Endothelial cell (in vitro differentiated cells): ENCODE measurements at regions not wholly inside any gene's neighbourhood (a gene's known extent, or its start where the extent isn't known, plus 50 kb on each side); places are given as distances from the start of the nearest gene placed in this dataset.

ENCODE experiments used
- DNase-seq: peaks from one replicate; pipeline ENCODE4 v3.0.0; 2021; ENCODE audit warnings: low spot score
- H3K27ac Mint-ChIP-seq: one replicate; pipeline ENCODE4 v1.8.0; 2021; ENCODE audit warnings: mixed read lengths, inconsistent platforms; ENCODE audit not compliant: unreplicated experiment
- H3K27me3 Mint-ChIP-seq: one replicate; pipeline ENCODE4 v1.8.0; 2021; ENCODE audit warnings: mild to moderate bottlenecking, moderate library complexity, mixed read lengths, inconsistent platforms; ENCODE audit not compliant: unreplicated experiment
- H3K36me3 Mint-ChIP-seq: one replicate; pipeline ENCODE4 v1.8.0; 2021; ENCODE audit warnings: mild to moderate bottlenecking, low read depth, mixed read lengths, inconsistent platforms; ENCODE audit not compliant: unreplicated experiment
- H3K4me1 Mint-ChIP-seq: one replicate; pipeline ENCODE4 v1.8.0; 2021; ENCODE audit warnings: mild to moderate bottlenecking, mixed read lengths, inconsistent platforms; ENCODE audit not compliant: unreplicated experiment
- H3K4me3 Mint-ChIP-seq: one replicate; pipeline ENCODE4 v1.8.0; 2021; ENCODE audit warnings: mild to moderate bottlenecking, mixed read lengths, inconsistent platforms; ENCODE audit not compliant: unreplicated experiment
- H3K9me3 Mint-ChIP-seq: one replicate; pipeline ENCODE4 v1.8.0; 2021; ENCODE audit warnings: mixed read lengths, inconsistent platforms; ENCODE audit not compliant: unreplicated experiment
- TF ChIP-seq, protein P1 (sequence below): fragments of 200-600 bp; sonication (generic); IDR thresholded peaks from one replicate; pipeline ENCODE4 v1.5.0; 2021; ENCODE audit warnings: antibody characterized with exemption; ENCODE audit not compliant: unreplicated experiment

DNA sequence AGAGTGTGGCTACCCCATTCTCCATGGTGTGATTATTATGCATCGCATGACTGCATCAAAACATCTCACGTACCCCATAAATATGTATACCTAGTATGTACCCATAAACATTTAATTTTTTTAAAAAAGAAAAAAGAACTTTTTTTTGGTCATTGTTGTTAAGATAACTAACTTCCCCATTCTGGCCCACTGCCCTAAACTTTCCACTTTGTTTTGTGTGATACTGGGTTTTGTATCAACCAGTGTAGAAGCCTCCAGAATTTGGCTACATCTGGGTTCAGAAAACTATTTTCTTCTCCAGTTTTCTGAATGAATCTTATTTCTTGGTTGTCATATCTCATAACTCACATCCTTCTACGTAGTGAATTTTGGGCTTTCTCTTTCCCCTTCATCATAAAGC is 62.3 kb upstream of the NABP1 start:
- Mint-ChIP-seq H3K36me3 (no peaks in the 10 kb centered on the region), H3K27ac (no peak overlapping the region), H3K4me1 (no peaks in the 10 kb centered on the region), H3K27me3 (no peaks in the 10 kb centered on the region), H3K4me3 (no peak overlapping the region), H3K9me3 (no peaks in the 10 kb centered on the region)
- TF ChIP-seq, protein P1, sequence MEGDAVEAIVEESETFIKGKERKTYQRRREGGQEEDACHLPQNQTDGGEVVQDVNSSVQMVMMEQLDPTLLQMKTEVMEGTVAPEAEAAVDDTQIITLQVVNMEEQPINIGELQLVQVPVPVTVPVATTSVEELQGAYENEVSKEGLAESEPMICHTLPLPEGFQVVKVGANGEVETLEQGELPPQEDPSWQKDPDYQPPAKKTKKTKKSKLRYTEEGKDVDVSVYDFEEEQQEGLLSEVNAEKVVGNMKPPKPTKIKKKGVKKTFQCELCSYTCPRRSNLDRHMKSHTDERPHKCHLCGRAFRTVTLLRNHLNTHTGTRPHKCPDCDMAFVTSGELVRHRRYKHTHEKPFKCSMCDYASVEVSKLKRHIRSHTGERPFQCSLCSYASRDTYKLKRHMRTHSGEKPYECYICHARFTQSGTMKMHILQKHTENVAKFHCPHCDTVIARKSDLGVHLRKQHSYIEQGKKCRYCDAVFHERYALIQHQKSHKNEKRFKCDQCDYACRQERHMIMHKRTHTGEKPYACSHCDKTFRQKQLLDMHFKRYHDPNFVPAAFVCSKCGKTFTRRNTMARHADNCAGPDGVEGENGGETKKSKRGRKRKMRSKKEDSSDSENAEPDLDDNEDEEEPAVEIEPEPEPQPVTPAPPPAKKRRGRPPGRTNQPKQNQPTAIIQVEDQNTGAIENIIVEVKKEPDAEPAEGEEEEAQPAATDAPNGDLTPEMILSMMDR, result no peak
- no peak for DNase-seq

DNA sequence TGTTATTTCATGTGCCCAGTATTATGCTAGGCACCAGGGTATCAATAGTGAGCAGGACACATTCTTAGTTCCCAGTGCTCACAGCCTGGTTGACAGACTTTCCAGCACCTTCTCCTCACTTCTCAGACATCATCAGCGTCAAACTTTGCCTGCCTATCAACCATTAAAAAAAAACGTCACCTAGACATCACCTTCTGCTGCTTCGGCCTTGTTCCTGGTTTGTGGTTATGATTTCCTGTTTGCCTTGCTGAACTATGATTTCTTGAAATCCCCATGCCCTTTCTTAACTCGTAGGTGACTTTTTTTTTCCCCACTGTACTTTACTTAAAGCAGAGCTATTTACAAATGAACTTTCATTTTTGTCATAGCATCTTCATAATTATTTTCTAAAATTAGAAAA is 60.4 kb upstream of the NABP1 start:
- TF ChIP-seq, protein P1, result no peak
- Mint-ChIP-seq H3K27me3 (no peaks in the 10 kb centered on the region), H3K4me3 (no peak overlapping the region), H3K27ac (no peak overlapping the region), H3K4me1 (no peaks in the 10 kb centered on the region), H3K9me3 (no peaks in the 10 kb centered on the region), H3K36me3 (no peaks in the 10 kb centered on the region)
- no peak for DNase-seq

DNA sequence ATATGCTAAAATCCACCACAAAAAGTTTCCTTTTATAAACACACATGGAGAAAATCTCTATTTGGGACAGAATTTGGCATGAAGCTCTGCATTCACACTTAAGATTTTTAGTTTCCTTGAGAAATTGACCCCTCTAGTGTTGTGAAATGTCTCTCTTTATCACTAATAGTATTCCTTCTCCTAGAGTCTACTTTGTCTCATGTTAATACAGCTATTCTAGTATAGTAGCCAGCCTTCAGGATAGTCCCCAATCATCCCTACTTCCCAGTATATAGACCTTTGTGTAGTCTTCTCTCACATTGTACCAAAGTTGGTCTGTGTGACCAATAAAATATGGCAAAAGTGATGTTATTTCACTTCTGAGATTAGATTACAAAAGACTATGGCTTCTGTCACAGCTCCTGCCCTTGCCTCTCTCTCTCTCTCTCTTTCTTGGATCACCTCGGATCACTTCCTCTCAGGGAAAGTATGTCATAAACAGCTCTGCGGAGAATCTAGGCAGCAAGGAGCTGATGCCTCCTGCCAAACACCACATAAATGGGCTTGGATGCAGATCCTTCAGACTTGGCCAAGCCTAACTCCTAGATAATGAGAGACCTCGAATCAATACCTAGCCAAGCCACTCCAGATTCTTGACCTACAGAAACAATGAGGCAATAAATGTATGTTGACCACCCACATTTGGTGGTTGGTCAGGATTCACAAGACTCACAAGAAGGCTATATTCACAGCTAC is 59.7 kb upstream of the NABP1 start:
- no peak overlapping the region for H3K27ac Mint-ChIP-seq
- H3K9me3 Mint-ChIP-seq, result no peaks in the 10 kb centered on the region
- H3K4me1 Mint-ChIP-seq, result no peaks in the 10 kb centered on the region
- H3K27me3 Mint-ChIP-seq, result no peaks in the 10 kb centered on the region
- no peak for DNase-seq
- no peak overlapping the region for H3K4me3 Mint-ChIP-seq
- TF ChIP-seq, protein P1, result no peak
- H3K36me3 Mint-ChIP-seq, result no peaks in the 10 kb centered on the region

DNA sequence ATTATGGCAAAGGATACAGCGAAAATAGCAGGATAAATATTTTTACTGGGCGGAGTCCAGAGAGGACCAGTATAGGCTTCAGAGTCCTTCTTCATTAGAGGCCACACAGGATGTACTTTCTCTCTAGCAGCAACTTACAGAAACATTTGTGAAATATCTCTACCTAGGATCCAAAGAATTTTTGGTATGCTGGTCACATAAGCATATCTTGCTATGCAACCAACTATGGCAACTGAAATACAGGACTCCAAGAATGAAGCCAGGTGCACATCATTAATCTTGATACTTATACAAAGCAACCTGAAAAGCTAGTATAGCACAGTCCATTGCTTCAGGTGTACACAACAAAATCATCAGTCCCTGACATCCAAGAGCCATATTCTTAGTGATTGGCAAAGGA is 59.1 kb upstream of the NABP1 start:
- H3K4me1 Mint-ChIP-seq, result no peaks in the 10 kb centered on the region
- DNase-seq, result no peak
- no peak overlapping the region for H3K27ac Mint-ChIP-seq
- TF ChIP-seq, protein P1, result no peak
- no peak overlapping the region for H3K4me3 Mint-ChIP-seq
- no peaks in the 10 kb centered on the region for H3K9me3 Mint-ChIP-seq
- H3K27me3 Mint-ChIP-seq, result no peaks in the 10 kb centered on the region
- no peaks in the 10 kb centered on the region for H3K36me3 Mint-ChIP-seq

DNA sequence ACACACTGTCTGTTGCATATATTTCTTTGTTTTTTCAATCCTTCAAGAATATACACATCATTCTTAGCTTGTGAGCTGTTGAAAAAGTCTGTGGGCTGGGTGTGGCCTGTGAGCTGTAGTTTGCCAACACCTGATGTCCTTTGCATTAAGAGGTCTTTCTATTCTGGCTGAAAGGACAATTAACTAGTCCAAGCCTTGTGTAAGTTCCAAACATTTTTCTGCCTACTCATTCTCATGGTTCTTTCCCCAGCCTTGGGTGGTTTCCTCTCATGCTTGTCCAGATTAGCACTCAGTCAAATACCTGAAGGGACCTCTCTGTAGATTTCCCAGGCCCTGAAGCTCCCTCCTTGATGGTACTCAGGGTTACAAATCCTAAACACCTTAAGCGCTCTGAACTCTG is 57.8 kb upstream of the NABP1 start:
- DNase-seq, result no peak
- H3K4me3 Mint-ChIP-seq, result no peak overlapping the region
- TF ChIP-seq, protein P1, result no peak
- H3K4me1 Mint-ChIP-seq, result no peaks in the 10 kb centered on the region
- no peaks in the 10 kb centered on the region for H3K9me3 Mint-ChIP-seq
- no peaks in the 10 kb centered on the region for H3K36me3 Mint-ChIP-seq
- no peaks in the 10 kb centered on the region for H3K27me3 Mint-ChIP-seq
- H3K27ac Mint-ChIP-seq, result no peak overlapping the region
